ENCODE measurements at regions not wholly inside any gene's neighbourhood (a gene's known extent, or its start where the extent isn't known, plus 50 kb on each side); places are given as distances from the start of the nearest gene placed in this dataset.

DNA sequence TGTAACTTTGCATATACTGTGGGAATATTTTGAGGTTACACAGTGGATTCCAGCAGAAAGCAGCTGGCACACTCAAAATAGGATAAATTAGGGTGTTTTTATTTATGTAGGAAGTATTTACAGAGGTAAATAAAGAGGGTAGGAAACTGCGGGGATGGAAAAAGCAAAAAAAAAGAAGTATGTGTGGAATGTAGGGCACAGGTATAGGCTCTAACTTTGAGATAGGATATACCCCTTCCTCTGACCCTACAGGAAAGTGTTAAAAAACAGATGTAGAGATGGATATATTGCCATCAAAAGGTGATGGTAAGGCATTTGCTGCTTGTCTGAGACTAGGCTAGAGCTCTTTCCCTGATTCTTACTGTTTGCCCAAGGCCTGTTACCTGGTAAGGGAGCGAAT, 173.1 kb upstream of the ANK2 start:
- H3K4me3 ChIP-seq (ENCODE audit: control insufficient read depth in 2 of 3, extremely low read depth in 1 of 3, insufficient read depth in 2 of 3, low read depth in 1 of 3, low read length in 3 of 3): no peak overlapping the region
- H4K20me1 ChIP-seq (ENCODE audit: control insufficient read depth, extremely low read depth, insufficient read depth, low read length): no peaks in the 10 kb centered on the region
- H3K36me3 ChIP-seq (ENCODE audit: control insufficient read depth in 2 of 2, extremely low read depth in 1 of 2, insufficient read depth in 2 of 2, low read length in 2 of 2): no peaks in the 10 kb centered on the region
- H3K27ac ChIP-seq (ENCODE audit: control insufficient read depth, insufficient read depth, low read length): no peak overlapping the region
- H3K9me3 ChIP-seq (ENCODE audit: control insufficient read depth, low read depth, low read length): no peaks in the 10 kb centered on the region
- no peak overlapping the region for H3K9ac ChIP-seq (ENCODE audit: control insufficient read depth, extremely low read depth, insufficient read depth, low read length)
- no peak overlapping the region for H2AFZ ChIP-seq (ENCODE audit: control insufficient read depth, low read length)
- dilution Hi-C loops (cut with MboI; ENCODE audit: extremely low pct_ligation_motif_present, low sequenced_read_pairs): no loop called here
- DNase-seq (ENCODE audit: low read depth, low spot score) (no peak), FAIRE-seq (no peak)
- H3K27me3 ChIP-seq (ENCODE audit: control insufficient read depth, extremely low read depth, insufficient read depth, low read length): no peaks in the 10 kb centered on the region
- no peaks in the 10 kb centered on the region for H3K79me2 ChIP-seq (ENCODE audit: control insufficient read depth, insufficient read depth, low read length)
- TF ChIP-seq EZH2 (IDR thresholded peaks at IDR 0.05; ENCODE audit: low read length): no peak
- TF ChIP-seq, protein P1, sequence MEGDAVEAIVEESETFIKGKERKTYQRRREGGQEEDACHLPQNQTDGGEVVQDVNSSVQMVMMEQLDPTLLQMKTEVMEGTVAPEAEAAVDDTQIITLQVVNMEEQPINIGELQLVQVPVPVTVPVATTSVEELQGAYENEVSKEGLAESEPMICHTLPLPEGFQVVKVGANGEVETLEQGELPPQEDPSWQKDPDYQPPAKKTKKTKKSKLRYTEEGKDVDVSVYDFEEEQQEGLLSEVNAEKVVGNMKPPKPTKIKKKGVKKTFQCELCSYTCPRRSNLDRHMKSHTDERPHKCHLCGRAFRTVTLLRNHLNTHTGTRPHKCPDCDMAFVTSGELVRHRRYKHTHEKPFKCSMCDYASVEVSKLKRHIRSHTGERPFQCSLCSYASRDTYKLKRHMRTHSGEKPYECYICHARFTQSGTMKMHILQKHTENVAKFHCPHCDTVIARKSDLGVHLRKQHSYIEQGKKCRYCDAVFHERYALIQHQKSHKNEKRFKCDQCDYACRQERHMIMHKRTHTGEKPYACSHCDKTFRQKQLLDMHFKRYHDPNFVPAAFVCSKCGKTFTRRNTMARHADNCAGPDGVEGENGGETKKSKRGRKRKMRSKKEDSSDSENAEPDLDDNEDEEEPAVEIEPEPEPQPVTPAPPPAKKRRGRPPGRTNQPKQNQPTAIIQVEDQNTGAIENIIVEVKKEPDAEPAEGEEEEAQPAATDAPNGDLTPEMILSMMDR (optimal IDR thresholded peaks at IDR 0.05 in 1 of 3, IDR thresholded peaks at IDR 0.05 in 1 of 3, conservative IDR thresholded peaks at IDR 0.05 in 1 of 3; ENCODE audit: extremely low read depth in 1 of 3, insufficient read depth in 2 of 3, low read length in 3 of 3): no peak
- H3K4me1 ChIP-seq (ENCODE audit: control insufficient read depth, extremely low read depth, insufficient read depth, low read length): no peaks in the 10 kb centered on the region
- H3K4me2 ChIP-seq (ENCODE audit: control insufficient read depth, extremely low read depth, insufficient read depth, low read depth, low read length): no peak overlapping the region
- no peaks in the 10 kb centered on the region for H3K9me1 ChIP-seq (ENCODE audit: control insufficient read depth, extremely low read depth, insufficient read depth, low read length)

DNA sequence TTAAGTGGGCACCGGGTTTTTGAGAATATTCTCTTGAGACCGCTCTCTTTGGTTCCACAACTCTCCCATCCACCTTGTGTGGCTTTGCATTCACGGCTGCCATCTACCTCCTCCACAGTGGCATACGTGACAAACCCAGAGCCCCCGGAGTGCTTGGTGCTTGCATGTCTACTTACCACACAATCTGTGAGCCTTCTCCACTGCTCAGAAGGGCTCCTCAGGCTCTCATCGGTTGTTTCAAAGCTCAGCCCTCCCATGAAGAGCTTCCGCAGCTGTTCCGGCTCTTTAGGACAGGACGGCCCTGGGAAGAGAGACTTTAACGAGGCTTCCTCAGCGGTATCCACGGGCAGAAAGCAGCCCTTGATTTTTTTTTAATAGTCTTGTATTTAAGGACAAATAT, 167.6 kb upstream of the ANK2 start:
- TF ChIP-seq EZH2 (IDR thresholded peaks at IDR 0.05; ENCODE audit: low read length): no peak
- TF ChIP-seq, protein P1 (optimal IDR thresholded peaks at IDR 0.05 in 1 of 3, IDR thresholded peaks at IDR 0.05 in 1 of 3, conservative IDR thresholded peaks at IDR 0.05 in 1 of 3; ENCODE audit: extremely low read depth in 1 of 3, insufficient read depth in 2 of 3, low read length in 3 of 3): no peak
- Histone ChIP-seq H3K27me3 (ENCODE audit: control insufficient read depth, extremely low read depth, insufficient read depth, low read length) (no peaks in the 10 kb centered on the region), H3K4me3 (ENCODE audit: control insufficient read depth in 2 of 3, extremely low read depth in 1 of 3, insufficient read depth in 2 of 3, low read depth in 1 of 3, low read length in 3 of 3) (no peak overlapping the region), H3K9ac (ENCODE audit: control insufficient read depth, extremely low read depth, insufficient read depth, low read length) (no peak overlapping the region), H3K27ac (ENCODE audit: control insufficient read depth, insufficient read depth, low read length) (no peak overlapping the region), H3K4me2 (ENCODE audit: control insufficient read depth, extremely low read depth, insufficient read depth, low read depth, low read length) (no peak overlapping the region), H2AFZ (ENCODE audit: control insufficient read depth, low read length) (no peak overlapping the region), H3K79me2 (ENCODE audit: control insufficient read depth, insufficient read depth, low read length) (no peaks in the 10 kb centered on the region), H3K36me3 (ENCODE audit: control insufficient read depth in 2 of 2, extremely low read depth in 1 of 2, insufficient read depth in 2 of 2, low read length in 2 of 2) (no peaks in the 10 kb centered on the region), H3K9me1 (ENCODE audit: control insufficient read depth, extremely low read depth, insufficient read depth, low read length) (no peaks in the 10 kb centered on the region), H4K20me1 (ENCODE audit: control insufficient read depth, extremely low read depth, insufficient read depth, low read length) (no peaks in the 10 kb centered on the region), H3K9me3 (ENCODE audit: control insufficient read depth, low read depth, low read length) (no peaks in the 10 kb centered on the region), H3K4me1 (ENCODE audit: control insufficient read depth, extremely low read depth, insufficient read depth, low read length) (no peaks in the 10 kb centered on the region)
- DNase-seq (ENCODE audit: low read depth, low spot score) (no peak), FAIRE-seq (no peak)
- dilution Hi-C loops (cut with MboI; ENCODE audit: extremely low pct_ligation_motif_present, low sequenced_read_pairs): no loop called here

Data from keratinocyte (primary cell).